ENCODE measurements at regions not wholly inside any gene's neighbourhood (a gene's known extent, or its start where the extent isn't known, plus 50 kb on each side); places are given as distances from the start of the nearest gene placed in this dataset.

GRCh38 chr2:76381624-76382023 is 670.9 kb upstream of the GCFC2 start:
- TF ChIP-seq EZH2 (IDR thresholded peaks at IDR 0.05; ENCODE audit: insufficient read depth, poor library complexity, severe bottlenecking) (no peak), EZH2phosphoT487 (IDR thresholded peaks at IDR 0.05; ENCODE audit: insufficient read depth, low read depth) (no peak)

All from GM23248 (cell line).